H1 (cell line): ENCODE measurements at regions not wholly inside any gene's neighbourhood (a gene's known extent, or its start where the extent isn't known, plus 50 kb on each side); places are given as distances from the start of the nearest gene placed in this dataset.

Experiments
- RNF2 ChIP-seq: fragments of 200-900, 300-1000 bp; sonication (generic); IDR thresholded peaks from 2 replicates; pipeline ENCODE4 v1.7.1; 2016; ENCODE audit warnings: borderline replicate concordance, low read depth, mild to moderate bottlenecking, antibody characterized with exemption, low read length; ENCODE audit not compliant: poor library complexity, severe bottlenecking; ENCODE audit errors: missing control alignments

DNA sequence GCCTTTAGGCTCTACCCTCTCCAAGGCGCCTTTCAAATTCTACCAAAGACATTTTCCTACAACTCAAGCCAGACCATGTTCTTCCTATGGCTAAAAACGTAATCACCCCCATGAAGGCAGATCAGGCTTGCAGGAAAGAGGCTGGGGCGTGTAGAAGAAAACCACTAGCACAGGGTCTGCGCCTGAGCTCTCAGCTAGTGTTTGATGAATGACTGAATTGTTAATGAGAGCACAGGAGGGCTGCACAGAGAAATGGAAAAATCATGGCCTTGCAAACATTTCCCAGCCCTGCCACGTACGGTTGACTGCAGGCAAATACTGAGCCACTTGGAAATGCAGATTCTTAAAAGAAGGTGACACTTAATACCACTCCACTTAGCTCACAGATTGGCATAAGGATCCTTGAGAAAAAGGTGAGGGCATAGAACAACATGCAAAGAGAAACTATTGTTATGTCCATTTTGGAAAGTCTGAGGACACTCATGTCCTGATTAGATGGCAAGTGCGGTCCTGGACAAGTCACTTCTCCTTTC, 148.6 kb downstream of the NXPE2 start (continued):
- no peak for TF ChIP-seq RNF2
